ENCODE measurements at regions not wholly inside any gene's neighbourhood (a gene's known extent, or its start where the extent isn't known, plus 50 kb on each side); places are given as distances from the start of the nearest gene placed in this dataset.

GRCh38 chr6:25005010-25005409, 69.2 kb upstream of the RIPOR2 start:
- no peak for TF ChIP-seq TAF1 (IDR thresholded peaks at IDR 0.05; ENCODE audit: borderline replicate concordance, insufficient read depth, low read length)
- TF ChIP-seq SIN3A (IDR thresholded peaks at IDR 0.05; ENCODE audit: borderline replicate concordance, insufficient read depth, low read length), result no peak
- no peak for TF ChIP-seq POLR2AphosphoS5 (IDR thresholded peaks at IDR 0.05; ENCODE audit: low read depth, low read length)
- TF ChIP-seq REST (IDR thresholded peaks at IDR 0.05; ENCODE audit: insufficient read depth in 1 of 2, low read depth in 2 of 2, low read length in 2 of 2), result no peak
- TF ChIP-seq FOXP2 (optimal IDR thresholded peaks at IDR 0.05; ENCODE audit: borderline replicate concordance, extremely low read depth, extremely low read length, insufficient read depth), result no peak
